ENCODE measurements at regions not wholly inside any gene's neighbourhood (a gene's known extent, or its start where the extent isn't known, plus 50 kb on each side); places are given as distances from the start of the nearest gene placed in this dataset.

GRCh38 chr11:25901415-25901814, 430.5 kb upstream of the ANO3 start:
- no peak for TF ChIP-seq CTCF (IDR thresholded peaks at IDR 0.05; ENCODE audit: low read depth, low read length)

GRCh38 chr11:25902476-25902875, 429.5 kb upstream of the ANO3 start:
- DNase-seq (ENCODE audit: low read depth, low spot score): no peak
- TF ChIP-seq CTCF (IDR thresholded peaks at IDR 0.05; ENCODE audit: low read depth, low read length): no peak
- in situ Hi-C loops (cut with HindIII; ENCODE audit: low sequenced_read_pairs): no loop called here
- H3K4me3 ChIP-seq (ENCODE audit: low read depth, low read length): no peak overlapping the region

More at GRCh38 chr11:25901415-25901814, 430.5 kb upstream of the ANO3 start:
- DNase-seq (ENCODE audit: low read depth, low spot score): no peak
- no peak overlapping the region for H3K4me3 ChIP-seq (ENCODE audit: low read depth, low read length)
- in situ Hi-C loops (cut with HindIII; ENCODE audit: low sequenced_read_pairs): no loop called here

GRCh38 chr11:25908726-25909125, 423.2 kb upstream of the ANO3 start:
- no peak for TF ChIP-seq CTCF (IDR thresholded peaks at IDR 0.05; ENCODE audit: low read depth, low read length)
- in situ Hi-C loops (cut with HindIII; ENCODE audit: low sequenced_read_pairs): no loop called here
- DNase-seq (ENCODE audit: low read depth, low spot score): no peak
- H3K4me3 ChIP-seq (ENCODE audit: low read depth, low read length): no peak overlapping the region

- no peak for TF ChIP-seq CTCF (IDR thresholded peaks at IDR 0.05; ENCODE audit: low read depth, low read length)
- no peak overlapping the region for H3K4me3 ChIP-seq (ENCODE audit: low read depth, low read length)
- DNase-seq (ENCODE audit: low read depth, low spot score): no peak
- in situ Hi-C loops (cut with HindIII; ENCODE audit: low sequenced_read_pairs): no loop called here
These were observed 421.8 kb upstream of the ANO3 start for GRCh38 chr11:25910086-25910485.

- TF ChIP-seq CTCF (IDR thresholded peaks at IDR 0.05; ENCODE audit: low read depth, low read length): no peak
- DNase-seq (ENCODE audit: low read depth, low spot score): no peak
- in situ Hi-C loops (cut with HindIII; ENCODE audit: low sequenced_read_pairs): no loop called here
- no peak overlapping the region for H3K4me3 ChIP-seq (ENCODE audit: low read depth, low read length)
These were observed 411.6 kb upstream of the ANO3 start for GRCh38 chr11:25920356-25920755.

- in situ Hi-C loops (cut with HindIII; ENCODE audit: low sequenced_read_pairs): no loop called here
- no peak for TF ChIP-seq CTCF (IDR thresholded peaks at IDR 0.05; ENCODE audit: low read depth, low read length)
- no peak overlapping the region for H3K4me3 ChIP-seq (ENCODE audit: low read depth, low read length)
- no peak for DNase-seq (ENCODE audit: low read depth, low spot score)
These were observed 407.3 kb upstream of the ANO3 start for GRCh38 chr11:25924586-25924985.

- TF ChIP-seq CTCF (IDR thresholded peaks at IDR 0.05; ENCODE audit: low read depth, low read length): no peak
- no peak overlapping the region for H3K4me3 ChIP-seq (ENCODE audit: low read depth, low read length)
- in situ Hi-C loops (cut with HindIII; ENCODE audit: low sequenced_read_pairs): no loop called here
- no peak for DNase-seq (ENCODE audit: low read depth, low spot score)
These were observed 406.6 kb upstream of the ANO3 start for GRCh38 chr11:25925359-25925758.

Measured in astrocyte of the spinal cord (primary cell).